Endothelial cell of umbilical vein (primary cell): ENCODE measurements at regions not wholly inside any gene's neighbourhood (a gene's known extent, or its start where the extent isn't known, plus 50 kb on each side); places are given as distances from the start of the nearest gene placed in this dataset.

Experiments used
- EZH2 ChIP-seq: IDR thresholded peaks from 2 replicates; pipeline ENCODE4 v1.6.1; 2012; ENCODE audit warnings: borderline replicate concordance, low read depth, mild to moderate bottlenecking, moderate library complexity, low read length, inconsistent platforms; ENCODE audit not compliant: severe bottlenecking
- JUN ChIP-seq: IDR thresholded peaks from 2 replicates; pipeline ENCODE4 v1.6.1; 2011; ENCODE audit warnings: borderline replicate concordance, low read depth; ENCODE audit not compliant: insufficient read length, insufficient read depth
- POLR2A ChIP-seq: IDR thresholded peaks from 2 replicates; pipeline ENCODE4 v1.6.1; 2012; ENCODE audit warnings: low read depth, mild to moderate bottlenecking, control low read depth, low read length
- POLR2AphosphoS5 ChIP-seq: IDR thresholded peaks from 2 replicates; pipeline ENCODE4 v1.6.1; 2012; ENCODE audit warnings: low read depth, mild to moderate bottlenecking, control low read depth, low read length, moderate library complexity; ENCODE audit not compliant: insufficient read depth
- TF ChIP-seq, protein P1 (sequence below), 2 donors: IDR thresholded peaks; 1 replicate in 1 of 2; 2 replicates in 1 of 2; pipeline ENCODE4 v1.5.1; 2011; ENCODE audit warnings: low read length in 2 of 2, mild to moderate bottlenecking in 2 of 2, moderate library complexity in 2 of 2, control low read depth in 1 of 2, inconsistent platforms in 1 of 2, low read depth in 1 of 2; ENCODE audit not compliant: insufficient read depth in 1 of 2; ENCODE audit errors: extremely low read depth in 1 of 2
- TF ChIP-seq, protein P2 (sequence below): IDR thresholded peaks from 2 replicates; pipeline ENCODE4 v1.6.1; 2011; ENCODE audit not compliant: insufficient read depth, insufficient read length

DNA sequence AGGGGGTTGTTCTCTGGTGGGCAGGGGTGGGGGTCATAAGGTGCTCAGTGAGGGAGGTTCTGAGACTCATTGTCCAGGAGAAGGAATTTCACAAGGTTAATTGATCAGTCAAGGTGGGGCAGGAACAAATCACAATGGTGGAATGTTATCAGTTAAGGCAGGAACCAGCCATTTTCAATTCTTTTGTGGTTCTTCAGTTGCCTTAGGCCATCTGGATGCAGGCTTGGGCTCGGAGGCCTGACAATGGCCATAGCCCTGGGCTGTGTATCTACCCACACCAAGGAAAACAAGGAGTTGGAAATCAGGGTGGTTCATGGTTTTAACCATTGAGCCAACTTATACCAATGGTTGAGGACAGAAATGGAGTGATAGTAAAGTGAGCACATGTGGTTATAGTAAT, 1221.8 kb downstream of the TYW1 start:
- TF ChIP-seq, protein P1, sequence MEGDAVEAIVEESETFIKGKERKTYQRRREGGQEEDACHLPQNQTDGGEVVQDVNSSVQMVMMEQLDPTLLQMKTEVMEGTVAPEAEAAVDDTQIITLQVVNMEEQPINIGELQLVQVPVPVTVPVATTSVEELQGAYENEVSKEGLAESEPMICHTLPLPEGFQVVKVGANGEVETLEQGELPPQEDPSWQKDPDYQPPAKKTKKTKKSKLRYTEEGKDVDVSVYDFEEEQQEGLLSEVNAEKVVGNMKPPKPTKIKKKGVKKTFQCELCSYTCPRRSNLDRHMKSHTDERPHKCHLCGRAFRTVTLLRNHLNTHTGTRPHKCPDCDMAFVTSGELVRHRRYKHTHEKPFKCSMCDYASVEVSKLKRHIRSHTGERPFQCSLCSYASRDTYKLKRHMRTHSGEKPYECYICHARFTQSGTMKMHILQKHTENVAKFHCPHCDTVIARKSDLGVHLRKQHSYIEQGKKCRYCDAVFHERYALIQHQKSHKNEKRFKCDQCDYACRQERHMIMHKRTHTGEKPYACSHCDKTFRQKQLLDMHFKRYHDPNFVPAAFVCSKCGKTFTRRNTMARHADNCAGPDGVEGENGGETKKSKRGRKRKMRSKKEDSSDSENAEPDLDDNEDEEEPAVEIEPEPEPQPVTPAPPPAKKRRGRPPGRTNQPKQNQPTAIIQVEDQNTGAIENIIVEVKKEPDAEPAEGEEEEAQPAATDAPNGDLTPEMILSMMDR (IDR thresholded peaks at IDR 0.05; ENCODE audit: extremely low read depth in 1 of 2, insufficient read depth in 1 of 2, low read depth in 1 of 2, low read length in 2 of 2): no peak
- no peak for TF ChIP-seq POLR2A
- no peak for TF ChIP-seq EZH2
- no peak for TF ChIP-seq POLR2AphosphoS5
- TF ChIP-seq, protein P2, sequence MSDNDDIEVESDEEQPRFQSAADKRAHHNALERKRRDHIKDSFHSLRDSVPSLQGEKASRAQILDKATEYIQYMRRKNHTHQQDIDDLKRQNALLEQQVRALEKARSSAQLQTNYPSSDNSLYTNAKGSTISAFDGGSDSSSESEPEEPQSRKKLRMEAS: no peak
- no peak for TF ChIP-seq JUN
